GM12878 (cell line): ENCODE measurements at regions not wholly inside any gene's neighbourhood (a gene's known extent, or its start where the extent isn't known, plus 50 kb on each side); places are given as distances from the start of the nearest gene placed in this dataset.

Source experiments
- ATAC-seq: fragments of 200-7000 bp; cut with Tn5 transposase; 3 replicates; pipeline ENCODE4 v1.9.1; 2020; ENCODE audit warnings: mild to moderate bottlenecking, moderate library complexity
- BruUV-seq: library from RNA; stranded (reverse); fragments of 400-500 nt; replicated peaks from 2 replicates; lab custom pipeline; 2021; lab: Mats Ljungman, UMichigan
- CTCF ChIA-PET: fragments of 300-600 bp; sonication (Branson Sonifier 250); formaldehyde crosslinking; extraction: SDS; loops from one replicate; lab custom pipeline; 2021; ENCODE audit warnings: inconsistent platforms; lab: Yijun Ruan, JAX
- POLR2A ChIA-PET: fragments of 350-600 bp; formaldehyde crosslinking; extraction: SDS; loops from one replicate; lab custom pipeline; 2021; ENCODE audit warnings: inconsistent platforms; lab: Charles Lee
- RAD21 ChIA-PET: fragments of 300-600 bp; sonication (Branson Sonifier 250); formaldehyde crosslinking; loops from one replicate; lab custom pipeline; 2023; ENCODE audit warnings: antibody characterized with exemption; ENCODE audit not compliant: unreplicated experiment; lab: Charles Lee
- SMC1A ChIA-PET: fragments of 300-600 bp; sonication (Branson Sonifier 250); formaldehyde crosslinking; loops from one replicate; lab custom pipeline; 2023; ENCODE audit not compliant: unreplicated experiment, uncharacterized antibody; lab: Charles Lee
- DNase-seq: peaks from one replicate; pipeline ENCODE4 v3.0.0-alpha.2; 2011; ENCODE audit warnings: low read depth, low spot score
- FAIRE-seq: peaks from 3 replicates; lab custom pipeline; 2011; peaks lifted over from hg19 to GRCh38; lab: Jason Lieb, UNC
- H2AFZ ChIP-seq: 2 replicates; pipeline ENCODE4 v1.6.0; 2011; ENCODE audit warnings: low read depth, low read length, control low read depth; ENCODE audit not compliant: control insufficient read depth
- H3K27ac ChIP-seq: 2 replicates; pipeline ENCODE4 v1.5.1; 2011; ENCODE audit warnings: control low read depth; ENCODE audit not compliant: control insufficient read depth, insufficient read depth
- H3K27me3 ChIP-seq, 2 experiments: replicated peaks in 1 of 2; 2 replicates each; pipeline versions ENCODE4 v1.6.0 to v1.6.1; 2011; ENCODE audit warnings: low read length in 1 of 2; ENCODE audit not compliant: control insufficient read depth in 2 of 2, insufficient read depth in 2 of 2
- H3K36me3 ChIP-seq, 2 experiments: 2 replicates each; pipeline ENCODE4 v1.5.1; 2011; ENCODE audit warnings: low read length in 1 of 2; ENCODE audit not compliant: control insufficient read depth in 2 of 2, insufficient read depth in 2 of 2
- H3K4me1 ChIP-seq: 2 replicates; pipeline ENCODE4 v1.6.1; 2011; ENCODE audit warnings: mild to moderate bottlenecking, low read length, moderate library complexity, mixed read lengths; ENCODE audit not compliant: control insufficient read depth, insufficient read depth
- H3K4me2 ChIP-seq: 2 replicates; pipeline ENCODE4 v1.6.0; 2011; ENCODE audit warnings: control low read depth; ENCODE audit not compliant: control insufficient read depth, insufficient read depth
- H3K4me3 ChIP-seq: fragments of 200-600 bp; sonication (generic); 2 replicates; pipeline ENCODE4 v1.5.1; 2016
- H3K79me2 ChIP-seq: 2 replicates; pipeline ENCODE4 v1.6.0; 2011; ENCODE audit warnings: low read length; ENCODE audit not compliant: control insufficient read depth, insufficient read depth
- H3K9ac ChIP-seq: 2 replicates; pipeline ENCODE4 v1.8.0; 2011; ENCODE audit warnings: low read length, control low read depth, mixed read lengths; ENCODE audit not compliant: control insufficient read depth, insufficient read depth
- H3K9me3 ChIP-seq: replicated peaks from 3 replicates; pipeline ENCODE4 v1.5.1; 2011; ENCODE audit warnings: mild to moderate bottlenecking, low read length; ENCODE audit not compliant: control insufficient read depth, insufficient read depth
- H4K20me1 ChIP-seq: 2 replicates; pipeline ENCODE4 v1.6.0; 2011; ENCODE audit not compliant: control insufficient read depth, insufficient read depth
- CEBPB ChIP-seq, 2 experiments: fragments of 150-350 bp in 1 of 2; IDR thresholded peaks; 2 replicates each; pipeline ENCODE4 v1.6.1; 2012 to 2014; ENCODE audit warnings: low read depth in 2 of 2, low read length in 2 of 2, borderline replicate concordance in 1 of 2, inconsistent platforms in 1 of 2
- HDAC2 ChIP-seq: fragments of 200-600 bp; sonication (generic); IDR thresholded peaks from 2 replicates; pipeline ENCODE4 v1.6.1; 2017
- JUND ChIP-seq: IDR thresholded peaks from 2 replicates; pipeline ENCODE4 v1.6.1; 2012; ENCODE audit warnings: low read depth, mild to moderate bottlenecking, low read length, improper control_type of control experiment, moderate library complexity
- KDM1A ChIP-seq: fragments of 200-600 bp; sonication (generic); IDR thresholded peaks from 2 replicates; pipeline ENCODE4 v1.6.1; 2016; ENCODE audit warnings: borderline replicate concordance
- NRF1 ChIP-seq: conservative IDR thresholded peaks from 2 replicates; pipeline ENCODE4 v1.6.1; 2011; ENCODE audit warnings: mild to moderate bottlenecking, low read depth, low read length, improper control_type of control experiment
- WGBS: methylation state at CpG from one replicate; pipeline ENCODE4 v1.1.6; 2016; ENCODE audit warnings: low lambda C conversion rate; ENCODE audit not compliant: insufficient replicate concordance, insufficient coverage; ENCODE audit errors: missing lambda C conversion rate; 5-methylcytosine and 5-hydroxymethylcytosine counted together
- in situ Hi-C: fragments of 300-500 bp; cut with MboI; formaldehyde crosslinking; loops from 9 replicates; pipeline ENCODE4 v1.14.3; 2018; ENCODE audit warnings: mixed read lengths
- intact Hi-C: fragments of 100-400 bp; cut with micrococcal nuclease; formaldehyde crosslinking; loops from one replicate; pipeline ENCODE4 v1.14.2; 2022; ENCODE audit not compliant: unreplicated experiment
- TF ChIP-seq, protein P1 (sequence below): IDR thresholded peaks from 2 replicates; pipeline ENCODE4 v1.6.1; 2011; ENCODE audit warnings: low read depth, mild to moderate bottlenecking, low read length, moderate library complexity, borderline replicate concordance; ENCODE audit errors: extremely low read depth
- TF ChIP-seq, protein P2 (sequence below): fragments of 450-650 bp; IDR thresholded peaks from 2 replicates; pipeline ENCODE4 v1.6.1; 2017; ENCODE audit warnings: mild to moderate bottlenecking, low read depth, inconsistent platforms; ENCODE audit not compliant: poor library complexity, severe bottlenecking
- TF ChIP-seq, protein P3 (sequence below): IDR thresholded peaks from 2 replicates; pipeline ENCODE4 v1.6.1; 2012; ENCODE audit warnings: low read depth, low read length, improper control_type of control experiment

DNA sequence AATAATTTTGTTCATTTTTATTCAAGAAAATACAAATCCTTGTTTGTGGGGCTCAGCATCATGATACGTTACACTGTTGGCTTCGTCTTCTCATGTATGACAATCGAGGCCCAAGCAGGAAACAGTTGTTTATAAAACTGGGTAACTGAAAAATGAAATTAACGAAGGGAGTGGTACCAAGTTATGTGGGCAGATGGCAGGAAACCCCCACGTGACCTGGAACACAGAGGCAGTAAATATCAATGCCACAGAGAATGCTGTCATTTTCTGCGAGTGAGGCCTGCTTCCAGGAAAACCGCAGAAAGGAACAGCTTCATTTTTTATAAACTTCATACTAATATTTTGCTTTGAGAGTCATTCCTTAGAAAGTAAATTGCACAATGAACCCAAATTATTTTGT lies 201.0 kb upstream of the ADARB2 start:
- H3K4me1 ChIP-seq: no peaks in the 10 kb centered on the region
- H3K4me2 ChIP-seq: no peak overlapping the region
- H3K79me2 ChIP-seq: no peaks in the 10 kb centered on the region
- TF ChIP-seq, protein P1, sequence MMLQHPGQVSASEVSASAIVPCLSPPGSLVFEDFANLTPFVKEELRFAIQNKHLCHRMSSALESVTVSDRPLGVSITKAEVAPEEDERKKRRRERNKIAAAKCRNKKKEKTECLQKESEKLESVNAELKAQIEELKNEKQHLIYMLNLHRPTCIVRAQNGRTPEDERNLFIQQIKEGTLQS: no peak
- TF ChIP-seq HDAC2: no peak
- no peak for TF ChIP-seq JUND
- TF ChIP-seq CEBPB (IDR thresholded peaks at IDR 0.05; ENCODE audit: borderline replicate concordance in 1 of 2, low read depth in 2 of 2, low read length in 2 of 2): no peak
- TF ChIP-seq NRF1: no peak
- no peak for TF ChIP-seq KDM1A
- TF ChIP-seq, protein P2, sequence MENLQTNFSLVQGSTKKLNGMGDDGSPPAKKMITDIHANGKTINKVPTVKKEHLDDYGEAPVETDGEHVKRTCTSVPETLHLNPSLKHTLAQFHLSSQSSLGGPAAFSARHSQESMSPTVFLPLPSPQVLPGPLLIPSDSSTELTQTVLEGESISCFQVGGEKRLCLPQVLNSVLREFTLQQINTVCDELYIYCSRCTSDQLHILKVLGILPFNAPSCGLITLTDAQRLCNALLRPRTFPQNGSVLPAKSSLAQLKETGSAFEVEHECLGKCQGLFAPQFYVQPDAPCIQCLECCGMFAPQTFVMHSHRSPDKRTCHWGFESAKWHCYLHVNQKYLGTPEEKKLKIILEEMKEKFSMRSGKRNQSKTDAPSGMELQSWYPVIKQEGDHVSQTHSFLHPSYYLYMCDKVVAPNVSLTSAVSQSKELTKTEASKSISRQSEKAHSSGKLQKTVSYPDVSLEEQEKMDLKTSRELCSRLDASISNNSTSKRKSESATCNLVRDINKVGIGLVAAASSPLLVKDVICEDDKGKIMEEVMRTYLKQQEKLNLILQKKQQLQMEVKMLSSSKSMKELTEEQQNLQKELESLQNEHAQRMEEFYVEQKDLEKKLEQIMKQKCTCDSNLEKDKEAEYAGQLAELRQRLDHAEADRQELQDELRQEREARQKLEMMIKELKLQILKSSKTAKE: no peak
- TF ChIP-seq, protein P3, sequence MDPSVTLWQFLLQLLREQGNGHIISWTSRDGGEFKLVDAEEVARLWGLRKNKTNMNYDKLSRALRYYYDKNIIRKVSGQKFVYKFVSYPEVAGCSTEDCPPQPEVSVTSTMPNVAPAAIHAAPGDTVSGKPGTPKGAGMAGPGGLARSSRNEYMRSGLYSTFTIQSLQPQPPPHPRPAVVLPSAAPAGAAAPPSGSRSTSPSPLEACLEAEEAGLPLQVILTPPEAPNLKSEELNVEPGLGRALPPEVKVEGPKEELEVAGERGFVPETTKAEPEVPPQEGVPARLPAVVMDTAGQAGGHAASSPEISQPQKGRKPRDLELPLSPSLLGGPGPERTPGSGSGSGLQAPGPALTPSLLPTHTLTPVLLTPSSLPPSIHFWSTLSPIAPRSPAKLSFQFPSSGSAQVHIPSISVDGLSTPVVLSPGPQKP: no peak
- ChIA-PET CTCF (no interaction called here), SMC1A (no interaction called here), POLR2A (no interaction called here), RAD21 (no interaction called here)
- DNase-seq (no peak), FAIRE-seq (no peak), ATAC-seq (no peak)
- WGBS: 29% methylated on average over 7 of the region's 7 CpGs
- in situ Hi-C loops (no loop called here), intact Hi-C loops (no loop called here)
- no peak overlapping the region for H3K27ac ChIP-seq
- no peak overlapping the region for H3K9ac ChIP-seq
- no peaks in the 10 kb centered on the region for H3K36me3 ChIP-seq
- no peaks in the 10 kb centered on the region for H4K20me1 ChIP-seq
- no peaks in the 10 kb centered on the region; the same call in 2 of the 3 replicates for H3K9me3 ChIP-seq
- no peak overlapping the region for H2AFZ ChIP-seq
- H3K4me3 ChIP-seq: no peak overlapping the region
- no peaks in the 10 kb centered on the region for H3K27me3 ChIP-seq
- BruUV-seq: no TSS peak
